Suppressor macrophage treated with lipopolysaccharide for 4 hours (primary cell): ENCODE measurements at regions not wholly inside any gene's neighbourhood (a gene's known extent, or its start where the extent isn't known, plus 50 kb on each side); places are given as distances from the start of the nearest gene placed in this dataset.
"Not testable (repeated sequence)": the region's sequence is repeated elsewhere in the genome, so short reads cannot be mapped to it uniquely, and the experiment has no call there.

Source experiments
- DNase-seq: peaks from one replicate; pipeline ENCODE4 v3.0.0-alpha.2; 2020

DNA sequence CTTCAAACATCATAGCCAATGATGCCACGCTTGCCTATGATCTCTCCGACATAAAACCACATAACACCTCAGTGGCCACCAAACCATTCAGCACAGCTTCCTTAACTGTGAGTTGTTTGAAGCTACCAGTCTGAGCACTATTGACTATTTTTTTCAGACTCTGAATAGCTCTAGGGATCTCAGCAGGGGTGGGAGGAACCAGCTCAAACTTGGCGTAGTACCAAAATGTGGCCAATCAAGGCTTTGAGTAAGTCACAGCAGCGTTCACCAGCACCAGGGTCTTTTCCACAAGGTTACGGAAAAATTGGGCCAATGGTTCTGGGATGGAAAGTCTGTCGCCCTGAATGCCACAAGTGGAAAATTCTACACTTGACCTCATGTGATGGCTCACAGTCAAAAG is 70.6 kb downstream of the SMPDL3A start:
- DNase-seq = no peak

DNA sequence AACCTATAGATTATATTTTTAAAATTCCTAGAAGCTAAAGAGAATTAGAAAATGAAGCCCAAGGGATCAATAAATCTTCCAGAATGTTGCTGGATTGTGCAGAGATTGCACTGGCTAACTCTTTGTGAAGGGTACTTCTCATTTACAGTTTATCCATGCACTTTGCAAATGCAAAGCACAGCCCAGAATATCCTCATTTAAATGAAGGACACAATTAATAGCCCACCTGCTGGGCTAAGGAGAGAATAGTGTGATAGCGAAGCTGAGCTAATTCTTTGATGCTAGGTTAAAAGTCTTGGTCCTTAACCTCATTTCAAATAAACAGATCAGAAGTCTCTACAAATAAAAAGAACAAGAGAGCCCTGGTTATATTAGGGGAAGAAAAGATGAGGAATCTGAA is 72.5 kb downstream of the SMPDL3A start:
- no peak for DNase-seq

DNA sequence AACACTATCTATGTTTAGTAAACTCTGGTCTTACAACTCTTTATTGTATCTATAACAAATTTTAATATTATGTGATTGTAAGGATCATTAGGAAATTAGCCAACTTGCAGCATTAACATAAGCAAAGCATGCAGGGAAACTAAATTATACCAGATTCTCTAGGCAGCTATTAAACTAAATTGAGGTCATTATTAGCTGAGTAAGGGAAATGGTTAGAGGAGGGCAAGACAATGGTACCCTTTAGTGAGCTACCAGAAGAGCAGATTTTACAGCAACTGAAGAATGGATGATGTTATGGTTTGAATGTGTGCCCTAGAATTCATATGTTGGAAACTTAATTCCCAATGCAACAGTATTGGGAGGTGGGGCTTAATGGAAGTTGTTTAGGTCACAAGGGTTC is 79.1 kb downstream of the SMPDL3A start:
- DNase-seq = no peak

DNA sequence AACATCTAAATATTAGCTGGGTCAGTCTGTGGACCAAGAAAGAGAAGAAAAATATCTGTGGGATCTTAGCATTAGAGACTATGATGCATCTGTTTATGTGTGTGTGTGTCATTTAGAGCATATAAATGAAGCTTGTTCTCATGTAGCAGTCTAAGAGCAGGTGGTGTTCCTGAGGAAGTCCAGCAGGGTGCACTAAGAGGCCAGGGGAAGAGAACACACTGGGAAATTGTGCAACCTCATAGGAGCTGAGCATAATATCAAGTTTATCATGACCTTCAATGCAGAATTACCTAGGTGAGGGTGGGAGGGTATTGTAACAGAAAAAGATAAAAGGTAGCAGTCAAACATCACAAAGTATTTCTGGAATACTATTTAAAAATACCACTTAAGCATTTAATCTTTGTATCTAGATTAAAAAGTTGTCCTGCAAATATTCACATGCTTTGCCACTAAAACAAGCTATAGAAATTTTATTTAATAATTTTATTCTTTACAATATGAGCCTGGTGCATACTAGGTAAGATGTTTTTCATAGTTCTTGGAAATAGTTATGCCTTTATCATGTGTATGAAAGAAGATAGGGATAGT is 80.5 kb downstream of the SMPDL3A start:
- DNase-seq = peak; percentile 36

DNA sequence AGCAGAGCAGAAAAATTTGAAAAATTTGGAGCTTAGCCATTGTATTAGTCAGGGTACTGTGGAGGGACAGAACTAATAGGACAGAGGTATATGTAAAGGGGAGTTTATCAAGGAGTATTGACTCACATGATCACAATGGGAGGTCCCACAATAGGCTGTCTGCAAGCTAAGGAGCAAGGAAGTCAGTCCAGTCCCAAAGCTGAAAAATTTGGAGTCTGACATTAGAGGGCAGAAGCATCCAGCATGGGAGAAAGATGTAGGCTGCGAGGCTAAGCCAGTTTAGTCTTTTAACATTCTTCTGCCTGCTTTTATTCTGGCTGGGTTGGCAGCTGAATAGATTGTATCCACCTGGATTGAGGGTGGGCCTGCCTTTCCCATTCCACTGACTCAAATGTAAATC is 82.0 kb downstream of the SMPDL3A start:
- no peak for DNase-seq

DNA sequence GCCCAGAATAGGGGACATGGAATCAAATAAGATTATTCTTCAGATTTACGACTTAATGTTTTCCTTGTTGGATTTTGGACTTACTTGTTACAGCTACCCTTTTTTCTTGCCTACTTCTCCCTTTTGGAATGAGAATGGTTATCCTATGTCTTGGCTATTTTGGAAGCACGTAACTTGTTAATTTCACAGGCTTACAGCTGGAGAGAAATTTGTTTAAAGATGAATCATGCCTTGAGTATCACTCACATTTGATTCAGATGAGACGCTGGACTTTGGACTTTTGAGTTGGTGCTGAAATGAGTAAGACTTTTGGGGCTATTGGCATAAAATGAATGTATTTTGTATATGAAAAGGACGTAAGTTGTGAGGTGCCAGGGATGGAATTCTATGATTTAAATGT is 83.3 kb downstream of the SMPDL3A start:
- no peak for DNase-seq

DNA sequence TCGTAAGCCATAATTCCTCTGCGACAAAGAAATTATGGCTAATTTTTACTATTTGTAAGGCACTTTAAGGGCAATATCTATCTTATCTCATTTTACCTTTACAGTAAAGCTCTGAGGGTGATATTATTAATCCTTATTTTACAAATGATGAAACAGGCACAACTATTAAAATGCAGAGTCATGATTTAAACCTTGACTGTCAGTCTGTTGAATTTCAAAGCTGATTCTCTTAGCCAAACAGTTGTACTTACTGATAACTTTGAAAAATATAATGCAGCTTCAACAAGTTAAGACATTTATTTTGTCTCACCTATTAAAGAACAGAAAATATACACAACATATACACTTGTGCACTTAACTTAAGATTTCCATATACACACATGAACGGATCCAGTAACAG is 88.2 kb downstream of the SMPDL3A start:
- no peak for DNase-seq

DNA sequence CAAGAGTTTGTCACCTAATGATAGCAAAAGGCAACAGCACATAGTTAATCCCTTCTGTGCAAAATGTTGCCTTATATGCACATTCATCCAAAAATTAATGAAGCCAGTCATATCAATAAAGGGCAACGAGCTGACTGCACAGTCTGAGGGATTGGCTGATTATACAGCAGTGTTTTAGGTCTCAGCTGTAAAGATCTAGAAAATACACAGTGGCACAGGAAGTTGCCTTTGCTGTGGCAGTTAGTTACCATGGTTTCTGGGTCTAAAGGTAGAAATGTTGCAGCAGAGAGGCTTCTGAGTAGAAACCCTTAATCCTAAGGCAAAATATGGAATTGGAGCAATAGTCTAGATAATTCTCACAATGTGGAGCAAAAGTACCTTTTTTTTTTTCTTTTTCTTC is 89.7 kb downstream of the SMPDL3A start:
- DNase-seq = no peak

DNA sequence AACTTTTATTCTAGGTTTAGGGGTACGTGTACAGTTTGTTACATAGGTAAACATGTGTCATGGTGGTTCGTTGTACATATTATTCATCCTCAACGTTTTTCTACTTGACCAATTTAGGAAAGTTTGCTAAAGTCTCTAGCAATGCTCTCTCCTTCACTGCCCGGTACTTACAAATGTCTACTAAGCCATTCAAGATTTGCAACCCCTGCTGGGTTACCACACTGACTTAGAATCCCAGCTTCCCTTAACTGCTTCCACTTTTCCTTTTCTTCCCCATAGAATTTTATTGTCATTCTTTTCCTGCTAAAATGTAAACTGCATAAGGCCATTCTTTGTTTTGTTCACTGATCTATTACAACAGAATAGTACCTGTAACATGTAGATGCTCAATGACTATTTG is 97.4 kb downstream of the SMPDL3A start:
- DNase-seq = no peak

DNA sequence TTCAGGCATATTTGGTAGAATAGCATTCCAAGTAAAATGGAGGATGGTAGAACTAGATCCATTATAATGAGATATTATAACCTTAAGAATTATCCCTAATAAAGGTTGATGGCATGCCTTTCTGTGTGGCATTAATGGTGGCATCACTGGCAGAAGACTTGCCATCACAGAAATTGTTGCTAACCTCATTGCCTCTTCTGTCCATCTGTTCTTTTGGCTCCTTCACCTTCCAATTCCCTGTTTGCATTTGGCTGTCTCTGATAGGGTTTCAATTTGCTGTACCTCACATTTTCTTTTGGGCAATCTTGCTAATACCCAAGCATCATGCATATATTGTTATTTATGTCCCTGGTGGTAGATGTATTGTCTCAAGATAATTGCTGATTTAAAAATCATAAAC is 98.9 kb downstream of the SMPDL3A start:
- DNase-seq = no peak

DNA sequence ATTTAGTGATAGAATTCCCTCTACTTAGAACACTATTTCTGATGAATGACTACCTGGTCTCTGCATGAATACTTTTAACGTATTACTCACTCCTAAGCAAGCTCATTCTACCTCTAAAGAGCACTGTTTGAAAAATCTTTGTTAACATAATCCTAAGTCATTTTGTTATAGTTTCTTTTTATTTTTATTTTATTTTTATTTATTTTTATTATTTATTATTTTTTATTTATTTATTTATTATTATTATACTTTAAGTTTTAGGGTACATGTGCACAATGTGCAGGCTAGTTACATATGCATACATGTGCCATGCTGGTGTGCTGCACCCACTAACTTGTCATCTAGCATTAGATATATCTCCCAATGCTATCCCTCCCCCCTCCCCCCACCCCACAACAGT is 99.6 kb downstream of the SMPDL3A start:
- DNase-seq = not testable (repeated sequence)

DNA sequence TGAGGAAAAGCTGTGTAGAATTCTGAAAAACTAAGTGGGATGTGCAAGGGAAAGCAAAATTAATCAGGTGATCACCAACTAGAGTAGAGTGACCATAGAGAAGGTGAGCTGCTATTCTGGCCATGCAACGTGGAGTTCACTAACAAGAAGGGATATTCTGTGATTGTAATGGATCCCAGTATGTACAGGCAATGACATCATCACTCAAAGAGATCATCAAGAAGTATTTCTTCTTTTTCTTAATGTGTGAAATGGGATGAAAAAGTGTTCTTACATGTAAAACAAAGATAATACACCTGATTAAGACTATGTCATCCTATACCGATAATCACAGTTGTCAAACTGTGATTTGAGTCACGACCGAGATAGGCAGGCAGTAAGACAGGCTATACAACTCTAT is 101.2 kb downstream of the SMPDL3A start:
- DNase-seq = no peak

DNA sequence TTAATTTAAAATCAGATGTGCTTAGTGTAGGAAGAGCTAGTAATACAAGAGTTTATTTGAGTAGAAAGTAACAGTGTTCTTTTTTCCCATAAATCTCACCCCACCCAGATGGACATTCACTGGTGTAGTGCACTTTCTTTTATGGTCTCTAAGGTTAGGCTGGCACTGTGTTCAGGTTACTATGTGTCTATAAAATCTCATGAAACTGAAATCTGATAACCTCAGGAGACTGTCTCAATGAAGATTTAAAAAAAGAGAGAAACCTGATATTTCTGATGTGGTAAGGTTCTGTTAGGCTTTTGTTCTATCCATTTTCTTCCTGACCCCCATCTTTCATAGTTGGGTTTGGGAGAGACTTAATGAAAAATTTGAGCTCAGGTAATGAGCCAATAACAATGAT is 101.2 kb upstream of the CLVS2 start:
- no peak for DNase-seq

DNA sequence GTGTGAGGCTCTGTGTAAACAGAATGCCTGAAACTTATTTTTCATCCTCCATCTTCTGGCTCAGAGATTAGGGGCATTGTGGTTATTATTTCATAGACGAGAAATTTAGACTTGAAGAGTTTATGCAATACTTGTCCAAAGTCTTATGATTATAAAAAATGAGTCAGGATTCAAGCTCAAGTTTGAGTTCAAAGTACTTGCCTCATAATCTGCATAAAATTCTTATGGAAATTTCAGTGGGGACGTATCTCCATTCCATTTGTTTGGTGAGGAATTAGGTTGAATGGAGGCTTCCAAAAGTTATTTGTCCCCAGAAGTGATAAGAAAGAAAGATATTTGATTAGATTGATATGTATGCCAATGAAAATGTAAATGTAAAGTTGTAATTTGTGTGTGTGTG is 93.7 kb upstream of the CLVS2 start:
- no peak for DNase-seq

DNA sequence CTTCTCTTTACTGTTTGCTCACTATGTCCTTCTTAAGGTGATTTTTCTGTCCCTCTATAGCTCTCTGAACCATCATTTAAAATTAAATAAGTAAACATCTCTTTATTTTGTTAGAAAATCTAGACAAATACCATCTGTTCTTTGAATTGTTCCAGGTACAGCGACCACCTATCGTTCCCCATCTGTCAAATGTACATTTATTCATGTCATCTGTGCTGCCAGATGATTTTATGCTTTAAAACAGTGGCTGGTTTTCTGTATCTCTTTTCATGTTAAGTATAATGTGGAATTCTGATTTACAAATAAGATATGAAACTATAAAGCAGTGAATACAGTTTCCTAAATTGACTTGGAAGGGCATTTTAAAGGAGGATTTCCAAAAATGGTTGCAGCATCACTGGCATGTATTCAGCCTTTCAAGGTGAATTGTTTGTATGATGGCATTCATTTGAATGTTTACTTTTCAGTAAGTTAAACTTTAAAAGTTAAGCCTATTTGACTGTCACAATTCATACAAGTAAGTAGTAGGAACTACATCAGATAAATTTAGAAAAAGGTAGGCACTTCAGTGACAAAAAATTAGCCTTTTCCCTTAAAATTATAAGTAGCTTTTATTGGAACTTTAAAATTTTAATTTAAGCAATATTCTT is 92.6 kb upstream of the CLVS2 start:
- no peak for DNase-seq

DNA sequence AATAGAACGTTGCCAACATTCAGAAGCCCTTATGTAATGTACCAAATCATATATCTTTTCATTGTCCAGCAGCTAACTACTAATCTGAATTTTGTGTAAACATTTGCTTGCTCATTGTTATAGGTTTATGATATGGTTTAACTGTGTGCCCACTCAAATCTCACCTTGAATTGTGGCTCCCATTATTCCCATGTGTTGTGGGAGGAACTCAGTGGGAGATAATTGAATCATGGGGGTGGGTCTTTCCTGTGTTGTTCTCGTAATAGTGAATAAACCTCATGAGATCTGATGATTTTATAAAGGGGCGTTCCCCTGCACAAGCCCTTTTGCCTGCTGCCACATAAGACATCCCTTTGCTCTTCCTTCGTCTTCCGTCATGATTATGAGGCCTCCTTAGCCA is 91.9 kb upstream of the CLVS2 start:
- no peak for DNase-seq

DNA sequence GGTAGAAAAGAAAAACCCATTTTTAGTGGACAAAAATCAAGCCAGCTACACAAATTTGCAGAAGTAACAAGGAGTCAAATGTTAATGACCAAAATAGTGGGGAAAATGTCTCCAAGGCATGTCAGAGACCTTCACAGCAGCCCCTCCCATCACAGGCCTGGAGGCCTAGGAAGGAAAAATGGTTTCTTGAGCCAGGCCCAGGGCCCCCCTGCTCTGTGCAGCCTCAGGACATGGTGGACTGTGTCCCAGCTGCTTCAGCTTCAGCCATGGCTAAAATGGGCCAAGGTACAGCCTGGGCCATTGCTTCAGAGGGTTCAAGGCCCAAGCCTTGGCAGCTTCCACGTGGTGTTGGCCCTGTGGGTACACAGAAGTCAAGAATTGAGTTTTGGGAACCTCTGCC is 82.5 kb upstream of the CLVS2 start:
- no peak for DNase-seq

DNA sequence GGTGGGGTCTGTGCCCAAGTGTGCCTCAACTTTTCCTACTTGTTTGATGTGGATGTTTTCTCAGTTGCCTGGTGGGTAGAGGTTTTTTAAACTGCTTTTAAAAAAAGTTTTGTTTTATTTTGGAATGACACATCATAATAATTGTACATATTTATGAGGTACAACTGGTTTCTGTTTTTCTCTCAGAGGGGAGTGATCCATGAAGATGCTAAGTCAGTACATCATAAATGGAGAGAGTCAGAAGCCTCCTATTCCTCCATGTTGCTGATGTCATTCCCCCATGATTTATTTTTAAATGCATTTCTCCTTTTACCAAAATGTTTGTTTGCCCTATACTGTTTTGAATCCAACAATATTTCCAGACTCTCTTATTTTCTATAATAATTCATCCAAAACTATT is 77.3 kb upstream of the CLVS2 start:
- no peak for DNase-seq

DNA sequence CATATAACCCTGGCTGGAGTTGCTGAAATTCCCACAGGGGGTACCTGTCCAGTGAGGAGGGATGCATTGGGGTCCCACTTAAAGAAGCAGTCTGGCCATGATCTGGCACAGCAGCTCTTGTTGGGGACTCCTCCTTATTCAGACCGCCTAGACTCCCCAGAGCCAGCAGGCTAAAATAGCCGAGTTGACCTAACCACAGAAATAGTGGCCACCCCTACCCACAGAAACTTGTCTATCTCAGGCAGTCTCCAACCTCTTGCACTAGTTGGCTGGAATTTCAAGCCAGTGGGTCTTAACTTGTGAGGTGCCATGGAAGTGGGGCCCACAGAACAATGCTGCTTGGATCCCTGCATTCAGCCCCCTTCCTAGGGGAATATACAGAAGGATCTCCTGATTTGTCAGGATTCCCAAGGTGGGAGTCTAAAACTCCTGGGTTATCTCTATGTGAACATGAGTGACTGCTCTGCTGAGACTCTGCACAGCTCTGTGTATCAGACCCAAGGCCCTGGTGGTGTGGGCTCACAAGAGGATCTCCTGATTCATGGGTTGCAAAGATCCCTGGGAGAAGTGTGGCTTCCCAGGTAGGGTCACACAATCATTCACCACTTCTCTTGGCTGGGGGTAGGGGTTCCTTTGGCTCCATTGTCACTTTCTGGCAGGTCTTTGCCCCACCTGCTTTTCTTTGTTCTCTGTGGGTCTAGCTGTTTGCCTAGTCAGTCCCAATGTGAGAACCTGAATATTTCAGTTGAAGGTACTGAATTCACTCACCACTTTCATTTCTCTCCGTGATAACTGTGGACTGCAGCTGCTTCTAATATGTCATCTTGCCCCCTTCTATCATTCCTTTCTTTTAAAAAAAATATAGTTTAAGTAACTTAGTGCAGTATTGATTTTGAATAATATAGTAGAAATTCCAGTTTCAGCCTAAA is 65.5 kb upstream of the CLVS2 start:
- DNase-seq = no peak

DNA sequence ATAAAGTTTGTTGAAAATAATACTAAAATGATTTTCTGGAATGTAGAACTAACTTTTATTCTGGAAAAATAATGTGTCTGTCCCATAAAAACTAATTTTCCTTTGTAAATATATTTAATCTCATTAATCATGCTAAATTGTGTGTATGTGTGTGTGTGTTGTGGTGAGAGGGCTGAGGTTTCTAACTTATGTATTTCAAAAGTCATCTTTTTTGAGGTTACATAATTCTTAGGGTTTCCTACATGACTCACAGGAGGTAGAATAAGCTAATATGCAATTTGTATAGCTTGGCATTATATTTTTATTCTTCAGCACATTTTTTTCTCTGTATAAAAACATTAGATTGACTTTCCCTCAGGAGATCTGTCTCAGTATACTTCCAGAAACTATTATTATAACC is 64.1 kb upstream of the CLVS2 start:
- DNase-seq = no peak

DNA sequence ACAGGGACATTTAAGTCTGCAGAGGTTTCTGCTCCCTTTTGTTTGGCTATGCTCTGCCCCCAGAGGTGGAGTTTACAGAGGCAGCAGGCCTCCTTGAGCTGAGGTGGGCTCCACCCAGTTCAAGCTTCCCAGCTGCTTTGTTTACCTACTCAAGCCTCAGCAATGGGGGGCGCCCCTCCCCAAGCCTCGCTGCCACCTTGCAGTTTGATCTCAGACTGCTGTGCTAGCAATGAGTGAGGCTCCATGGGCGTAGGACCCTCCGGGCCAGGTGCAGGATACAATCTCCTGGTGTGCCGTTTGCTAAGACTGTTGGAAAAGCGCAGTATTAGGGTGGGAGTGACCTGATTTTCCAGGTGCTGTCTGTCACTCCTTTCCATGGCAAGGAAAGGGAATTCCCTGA is 51.1 kb upstream of the CLVS2 start:
- not testable (repeated sequence) for DNase-seq
